ENCODE measurements at regions not wholly inside any gene's neighbourhood (a gene's known extent, or its start where the extent isn't known, plus 50 kb on each side); places are given as distances from the start of the nearest gene placed in this dataset.

- Histone ChIP-seq H3K36me3 (no peaks in the 10 kb centered on the region), H3K4me1 (no peaks in the 10 kb centered on the region), H3K27me3 (no peaks in the 10 kb centered on the region), H3K4me3 (no peak overlapping the region), H3K9me3 (no peaks in the 10 kb centered on the region), H3K27ac (no peak overlapping the region)
- TF ChIP-seq CTCF (IDR thresholded peaks at IDR 0.05): no peak
- no peak for DNase-seq (ENCODE audit: low spot score)
Observed at GRCh38 chr13:106852436-106852835, 284.5 kb upstream of the ARGLU1 start.

- H3K27me3 ChIP-seq: no peaks in the 10 kb centered on the region
- H3K4me3 ChIP-seq: no peak overlapping the region
- no peaks in the 10 kb centered on the region for H3K4me1 ChIP-seq
- H3K27ac ChIP-seq: no peak overlapping the region
- H3K9me3 ChIP-seq: no peaks in the 10 kb centered on the region
- H3K36me3 ChIP-seq: no peaks in the 10 kb centered on the region
- no peak for TF ChIP-seq CTCF (IDR thresholded peaks at IDR 0.05)
- DNase-seq (ENCODE audit: low spot score): no peak
Observed at GRCh38 chr13:106850973-106851650, 283.2 kb upstream of the ARGLU1 start.

- no peaks in the 10 kb centered on the region for H3K4me1 ChIP-seq
- H3K27me3 ChIP-seq: no peaks in the 10 kb centered on the region
- no peaks in the 10 kb centered on the region for H3K9me3 ChIP-seq
- no peak for DNase-seq (ENCODE audit: low spot score)
- H3K27ac ChIP-seq: no peak overlapping the region
- H3K36me3 ChIP-seq: no peaks in the 10 kb centered on the region
- no peak overlapping the region for H3K4me3 ChIP-seq
- TF ChIP-seq CTCF (IDR thresholded peaks at IDR 0.05): no peak
Observed at GRCh38 chr13:106846571-106847448, 278.9 kb upstream of the ARGLU1 start.

GRCh38 chr13:106836186-106836802 lies 268.4 kb upstream of the ARGLU1 start:
- no peak for DNase-seq (ENCODE audit: low spot score)
- Histone ChIP-seq H3K4me1 (no peaks in the 10 kb centered on the region), H3K9me3 (no peaks in the 10 kb centered on the region), H3K4me3 (no peak overlapping the region), H3K27me3 (no peaks in the 10 kb centered on the region), H3K36me3 (no peaks in the 10 kb centered on the region), H3K27ac (no peak overlapping the region)
- no peak for TF ChIP-seq CTCF (IDR thresholded peaks at IDR 0.05)

- Histone ChIP-seq H3K4me1 (no peaks in the 10 kb centered on the region), H3K27ac (no peak overlapping the region), H3K36me3 (no peaks in the 10 kb centered on the region), H3K4me3 (no peak overlapping the region), H3K9me3 (no peaks in the 10 kb centered on the region), H3K27me3 (no peaks in the 10 kb centered on the region)
- TF ChIP-seq CTCF (IDR thresholded peaks at IDR 0.05): no peak
- DNase-seq (ENCODE audit: low spot score): no peak
Observed at GRCh38 chr13:106835477-106835876, 267.5 kb upstream of the ARGLU1 start.
